GM19043 (cell line): ENCODE measurements at regions not wholly inside any gene's neighbourhood (a gene's known extent, or its start where the extent isn't known, plus 50 kb on each side); places are given as distances from the start of the nearest gene placed in this dataset.
"Not testable (repeated sequence)": the region's sequence is repeated elsewhere in the genome, so short reads cannot be mapped to it uniquely, and the experiment has no call there.

Experiments used
- ATAC-seq: cut with Tn5 transposase; IDR thresholded peaks from one replicate; pipeline ENCODE4 v1.9.1; 2021; ENCODE audit warnings: low read depth; ENCODE audit not compliant: unreplicated experiment

- no peak for ATAC-seq
Measured at GRCh38 chr3:161893972-161894371, 397.4 kb downstream of the OTOL1 start.

- no peak for ATAC-seq
Measured at GRCh38 chr3:161894657-161895056, 398.0 kb downstream of the OTOL1 start.

GRCh38 chr3:161905520-161906132 is 409.0 kb downstream of the OTOL1 start:
- no peak for ATAC-seq

GRCh38 chr3:161913786-161914389 is 417.3 kb downstream of the OTOL1 start:
- ATAC-seq: no peak

GRCh38 chr3:161914703-161915417 is 418.3 kb downstream of the OTOL1 start:
- ATAC-seq: no peak

- no peak for ATAC-seq
Measured at GRCh38 chr3:161915418-161915750, 418.8 kb downstream of the OTOL1 start.

GRCh38 chr3:161920196-161920595 is 423.6 kb downstream of the OTOL1 start:
- no peak for ATAC-seq

- no peak for ATAC-seq
Measured at GRCh38 chr3:161925749-161926360, 429.2 kb downstream of the OTOL1 start.

- no peak for ATAC-seq
Measured at GRCh38 chr3:161927131-161927530, 430.5 kb downstream of the OTOL1 start.

- no peak for ATAC-seq
Measured at GRCh38 chr3:161939918-161940620, 443.5 kb downstream of the OTOL1 start.

- no peak for ATAC-seq
Measured at GRCh38 chr3:161940621-161940965, 444.0 kb downstream of the OTOL1 start.

- ATAC-seq: no peak
Measured at GRCh38 chr3:161941891-161942290, 445.3 kb downstream of the OTOL1 start.

- ATAC-seq: not testable (repeated sequence)
Measured at GRCh38 chr3:161943801-161944345, 447.3 kb downstream of the OTOL1 start.

GRCh38 chr3:161946443-161946960 is 449.9 kb downstream of the OTOL1 start:
- ATAC-seq: no peak

- no peak for ATAC-seq
Measured at GRCh38 chr3:161950318-161950868, 453.8 kb downstream of the OTOL1 start.

GRCh38 chr3:161957467-161957866 is 460.9 kb downstream of the OTOL1 start:
- no peak for ATAC-seq

GRCh38 chr3:161964857-161965256 is 468.2 kb downstream of the OTOL1 start:
- ATAC-seq: no peak

GRCh38 chr3:161969867-161970266 is 473.3 kb downstream of the OTOL1 start:
- no peak for ATAC-seq

GRCh38 chr3:161975201-161975600 is 478.6 kb downstream of the OTOL1 start:
- ATAC-seq: no peak

- no peak for ATAC-seq
Measured at GRCh38 chr3:161977063-161977462, 480.5 kb downstream of the OTOL1 start.
